DMS53 (cell line): ENCODE measurements at regions not wholly inside any gene's neighbourhood (a gene's known extent, or its start where the extent isn't known, plus 50 kb on each side); places are given as distances from the start of the nearest gene placed in this dataset.

ENCODE experiments used
- DNase-seq: peaks from one replicate; lab custom pipeline; 2025; lab: John Stamatoyannopoulos, UW

GRCh38 chr20:54272901-54273488 lies 65.1 kb downstream of the PFDN4 start:
- DNase-seq, result no peak

DNA sequence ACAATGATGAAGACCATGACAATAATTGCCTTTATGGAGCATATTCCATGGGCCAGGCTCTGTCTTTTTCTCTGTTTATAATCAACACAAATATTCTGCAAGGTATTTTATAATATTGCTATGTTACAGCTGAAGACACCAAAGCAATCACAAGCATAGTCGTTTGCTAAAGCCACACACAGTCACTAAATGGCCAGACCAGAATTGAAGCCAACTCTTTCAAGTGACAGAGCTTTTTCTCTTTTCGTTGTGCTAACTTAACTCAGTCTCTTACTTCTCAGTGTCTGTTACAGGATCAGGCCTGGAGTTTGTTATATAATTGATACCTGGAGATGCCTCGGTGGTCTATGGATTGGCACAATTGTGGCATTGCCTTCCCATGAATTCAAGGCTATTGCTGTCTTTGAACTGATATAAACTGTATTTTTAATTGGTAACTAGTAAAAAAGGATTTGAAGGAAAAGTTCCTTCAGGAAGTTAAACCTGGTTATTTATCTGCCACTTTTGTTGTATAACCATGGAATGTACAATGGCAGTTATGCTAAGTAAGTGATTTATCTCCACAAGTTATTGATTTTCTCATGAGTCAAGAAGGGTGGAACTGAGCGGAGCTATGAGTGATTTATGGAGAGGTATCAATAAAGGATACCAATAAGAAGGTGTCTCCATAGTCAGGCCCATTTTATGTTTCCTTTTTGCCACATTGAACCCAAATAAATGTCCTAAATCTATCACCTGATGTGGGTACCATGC lies 67.6 kb downstream of the PFDN4 start:
- no peak for DNase-seq

GRCh38 chr20:54276577-54277169 lies 68.8 kb downstream of the PFDN4 start:
- no peak for DNase-seq

GRCh38 chr20:54278262-54278661 lies 70.4 kb downstream of the PFDN4 start:
- DNase-seq, result no peak

GRCh38 chr20:54282625-54283024 lies 74.7 kb downstream of the PFDN4 start:
- no peak for DNase-seq

GRCh38 chr20:54283253-54283652 lies 75.4 kb downstream of the PFDN4 start:
- DNase-seq, result no peak

DNA sequence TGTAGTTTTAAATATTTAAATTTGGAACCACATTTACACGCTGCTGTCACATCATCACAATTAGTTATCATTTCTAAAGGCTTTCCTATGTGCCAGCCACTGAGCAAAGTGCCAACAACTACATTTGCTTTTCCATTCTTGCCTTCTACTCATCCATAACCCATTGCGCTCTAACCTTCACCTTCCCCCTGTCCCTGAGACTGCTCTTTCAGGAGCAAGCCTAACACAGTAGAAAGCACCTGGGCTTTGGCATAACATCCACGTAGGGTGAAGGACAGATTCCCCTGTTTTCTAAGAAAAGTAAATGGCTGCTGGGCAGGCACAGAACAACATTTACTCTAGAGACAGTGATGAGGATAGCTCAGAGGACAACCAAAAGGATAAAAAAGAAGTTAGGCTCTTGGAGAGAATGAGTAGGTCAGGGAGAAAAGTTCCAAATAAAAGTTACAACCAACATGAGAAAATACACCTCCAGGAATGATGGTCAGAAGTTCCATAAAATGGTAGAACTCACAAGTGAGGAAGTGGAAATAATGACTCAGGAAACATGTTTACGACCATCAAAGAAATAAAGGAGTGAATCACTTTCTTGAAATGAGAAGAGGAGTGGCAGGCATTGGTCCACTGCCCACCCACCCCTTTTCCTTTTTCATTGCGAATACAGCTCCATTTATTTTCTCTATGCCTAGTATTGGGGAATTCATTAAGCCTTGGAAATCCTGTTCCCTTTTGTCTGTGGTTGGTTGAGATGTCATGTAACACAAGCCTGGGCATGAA lies 77.2 kb downstream of the PFDN4 start:
- DNase-seq, result no peak

DNA sequence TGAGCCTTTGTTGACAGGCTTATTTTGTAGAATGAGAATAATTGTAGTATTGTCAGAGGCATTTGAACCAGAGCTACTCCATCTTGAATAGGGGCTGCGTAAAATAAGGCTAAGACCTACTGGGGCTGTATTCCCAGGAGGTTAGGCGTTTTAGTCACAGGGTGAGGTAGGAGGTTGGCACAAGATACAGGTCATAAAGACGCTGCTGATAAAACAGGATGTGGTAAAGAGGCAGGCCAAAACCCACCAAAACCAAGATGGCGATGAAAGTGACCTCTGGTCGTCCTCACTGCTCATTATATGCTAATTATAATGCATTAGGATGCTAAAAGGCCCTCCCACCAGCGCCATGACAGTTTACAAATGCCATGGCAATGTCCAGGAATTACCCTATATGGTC lies 82.7 kb downstream of the PFDN4 start:
- no peak for DNase-seq

DNA sequence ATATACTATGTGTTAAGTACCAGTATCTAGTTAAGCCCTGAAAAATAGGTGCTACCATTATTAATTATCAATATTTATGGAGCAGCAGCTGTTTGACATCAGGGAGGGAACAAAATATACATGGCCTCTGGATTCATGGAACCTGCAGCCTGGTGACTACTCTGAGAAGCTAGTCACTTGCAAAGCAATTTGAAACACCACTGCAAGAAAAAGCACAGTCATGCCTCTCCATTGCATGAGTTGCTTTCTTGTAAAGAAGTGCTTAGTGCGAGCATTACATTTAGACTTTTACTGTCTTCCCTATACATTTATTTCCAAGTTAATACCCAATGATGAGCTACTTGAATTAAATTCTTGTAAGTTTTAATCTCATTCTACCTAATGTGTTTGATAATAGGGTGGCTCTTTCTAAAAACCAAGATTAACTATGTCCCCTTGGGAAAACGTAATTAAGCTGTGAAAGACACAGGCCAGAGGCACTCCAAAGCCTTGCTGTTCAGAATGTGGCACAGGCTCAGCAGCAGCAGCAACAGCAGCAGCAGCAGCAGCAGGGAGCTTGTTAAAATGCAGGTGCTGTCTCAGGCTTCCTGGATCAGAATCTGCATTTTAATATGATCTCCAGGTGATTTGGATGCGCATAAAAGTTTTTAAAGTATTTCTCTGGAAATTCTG lies 83.6 kb downstream of the PFDN4 start:
- no peak for DNase-seq

- peak; percentile 48 for DNase-seq
These were observed 84.3 kb downstream of the PFDN4 start for GRCh38 chr20:54292185-54292584.

DNA sequence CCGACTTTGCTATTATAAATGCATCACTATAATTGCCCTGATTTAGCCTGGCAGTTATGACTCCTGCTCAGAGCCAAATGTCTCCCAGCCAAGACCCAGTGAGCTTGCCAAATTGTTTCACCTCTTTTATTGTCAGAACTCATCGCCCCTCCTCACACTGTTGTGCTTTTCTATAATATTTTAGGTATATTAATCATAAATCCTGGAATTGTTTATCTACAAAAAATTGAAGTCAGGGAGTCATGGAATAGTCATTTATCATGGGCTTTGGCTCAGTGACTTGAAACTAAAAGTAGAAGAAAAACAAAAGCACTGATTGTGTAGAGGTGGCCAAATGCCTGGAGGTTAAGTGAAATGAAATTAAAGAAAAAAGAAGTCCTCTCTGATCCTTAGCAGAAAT lies 85.6 kb downstream of the PFDN4 start:
- no peak for DNase-seq

DNA sequence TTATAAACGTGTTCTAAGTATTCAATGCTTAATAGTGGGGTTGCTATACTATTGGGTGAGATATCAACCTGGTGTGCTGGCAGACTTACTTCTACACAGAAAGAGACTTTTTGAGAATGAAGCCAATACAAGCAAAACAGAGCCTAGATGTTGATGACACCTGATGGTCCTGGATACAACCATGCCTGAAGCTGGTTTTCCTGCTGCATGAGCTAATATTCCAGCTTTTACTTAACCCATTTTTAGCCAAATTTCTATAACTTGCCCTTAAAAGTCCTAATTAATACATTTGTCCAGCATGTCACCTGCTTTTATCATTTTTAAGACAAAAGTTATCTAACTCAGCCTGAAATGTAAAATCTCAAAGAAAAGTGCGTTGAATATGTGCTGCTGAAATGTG lies 86.2 kb downstream of the PFDN4 start:
- no peak for DNase-seq

DNA sequence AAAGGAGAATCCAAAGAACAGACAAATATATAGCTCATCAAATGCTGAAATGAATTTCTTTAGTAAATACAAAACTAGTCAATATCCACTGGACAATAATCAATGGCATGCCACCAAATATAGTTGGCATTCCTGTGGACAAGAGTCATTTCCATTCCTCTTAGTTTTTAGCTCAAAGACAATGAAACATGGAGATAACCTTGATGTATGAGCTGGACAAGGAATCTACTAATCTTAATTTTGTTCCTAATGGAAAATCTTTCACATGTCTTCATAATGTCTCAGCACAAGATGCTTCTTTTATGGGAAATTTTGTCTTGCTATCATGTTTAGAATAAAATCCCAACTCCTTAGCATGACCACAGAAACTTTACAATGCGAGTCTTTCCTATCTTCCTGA lies 87.8 kb downstream of the PFDN4 start:
- no peak for DNase-seq

- DNase-seq, result no peak
These were observed 97.5 kb downstream of the PFDN4 start for GRCh38 chr20:54305421-54305820.

DNA sequence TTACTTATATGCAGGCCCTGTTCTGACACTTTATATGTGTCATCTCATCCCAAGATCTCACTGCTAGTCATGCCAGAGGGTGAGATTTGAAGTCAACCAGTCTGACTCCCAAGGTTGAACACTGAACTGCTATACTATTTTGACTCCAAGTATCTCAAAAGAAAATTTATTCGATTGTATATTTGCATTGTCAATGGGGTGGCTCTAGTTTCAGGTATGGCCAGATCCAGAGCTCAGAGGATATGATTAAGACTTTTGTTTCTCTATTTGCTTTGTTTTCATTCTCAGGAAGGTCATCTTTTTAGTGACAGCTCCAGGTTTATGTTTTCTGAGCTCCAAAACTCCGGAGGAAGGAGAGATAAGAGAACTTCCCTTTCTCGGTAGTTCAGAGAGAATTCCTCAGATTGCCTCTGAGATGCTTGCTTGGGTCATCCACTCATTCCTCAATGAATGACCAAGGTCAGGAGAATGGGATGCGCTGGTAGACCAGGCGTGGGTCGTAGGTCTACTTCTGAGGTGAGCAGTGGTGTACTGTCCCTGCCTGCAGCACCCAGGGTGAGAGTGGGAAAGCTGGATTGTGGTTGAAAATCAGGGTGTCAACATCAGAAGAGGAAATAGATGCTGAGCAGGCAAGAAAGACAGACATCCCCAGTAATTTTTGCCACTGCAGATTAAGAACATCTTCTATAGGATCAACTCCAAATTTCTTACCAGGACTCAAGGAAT lies 99.3 kb downstream of the PFDN4 start:
- DNase-seq, result no peak

DNA sequence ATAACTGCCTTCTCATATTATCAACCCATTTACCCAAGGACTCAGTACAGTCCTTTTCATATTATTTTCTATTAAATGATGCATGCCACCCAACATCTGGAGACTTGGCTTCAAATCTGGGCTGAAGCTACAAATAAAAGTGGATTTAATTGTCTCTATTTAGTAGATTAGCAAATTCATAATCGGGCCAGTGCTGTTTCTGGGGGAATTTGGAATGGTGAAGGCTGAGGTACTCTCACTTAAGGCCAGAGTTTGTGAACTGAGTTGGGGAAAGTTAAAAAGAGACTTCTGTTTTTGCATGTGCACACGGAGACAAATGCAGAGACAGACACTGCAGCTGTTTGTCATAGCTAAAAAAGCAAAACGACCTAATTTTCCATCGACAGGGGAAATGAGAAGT lies 100.9 kb downstream of the PFDN4 start:
- DNase-seq, result no peak

GRCh38 chr20:54318892-54319291 lies 111.0 kb downstream of the PFDN4 start:
- DNase-seq, result no peak

- peak; percentile 15 for DNase-seq
These were observed 112.3 kb downstream of the PFDN4 start for GRCh38 chr20:54320148-54320607.

DNA sequence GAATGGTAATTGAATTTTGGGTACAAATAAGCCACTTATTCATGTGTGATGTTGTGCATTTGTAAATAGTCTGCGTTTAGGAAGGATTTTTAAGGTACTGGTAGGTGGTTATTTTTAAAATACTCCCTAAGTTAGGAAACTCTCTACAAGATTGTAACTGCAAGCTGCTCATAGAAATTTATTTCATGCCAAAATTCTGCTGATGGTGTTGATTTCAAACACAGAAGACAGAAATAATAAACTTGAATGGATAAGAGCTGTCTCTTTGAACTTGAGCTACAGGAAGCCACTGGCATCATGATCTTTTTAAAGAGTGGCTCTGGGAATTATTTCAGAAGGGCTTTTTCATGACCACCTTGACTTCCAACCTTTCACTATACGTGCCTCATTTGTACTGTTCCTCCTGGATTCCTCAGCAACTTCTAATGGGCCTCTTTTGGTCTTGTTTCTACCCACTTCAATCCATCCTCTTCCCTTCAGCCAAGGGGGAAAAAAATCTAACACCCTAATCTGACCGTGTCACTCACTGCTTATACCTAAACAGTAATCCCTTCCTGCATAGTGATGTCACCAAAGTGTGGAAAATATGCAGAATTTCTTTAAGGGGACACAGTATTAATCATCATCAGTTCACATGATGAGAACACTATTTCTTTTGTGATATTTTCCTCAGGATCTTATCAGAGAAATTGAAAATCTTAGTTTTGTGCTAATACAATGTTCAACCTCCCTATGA lies 113.6 kb downstream of the PFDN4 start:
- no peak for DNase-seq

GRCh38 chr20:54323227-54323734 lies 115.4 kb downstream of the PFDN4 start:
- no peak for DNase-seq

DNA sequence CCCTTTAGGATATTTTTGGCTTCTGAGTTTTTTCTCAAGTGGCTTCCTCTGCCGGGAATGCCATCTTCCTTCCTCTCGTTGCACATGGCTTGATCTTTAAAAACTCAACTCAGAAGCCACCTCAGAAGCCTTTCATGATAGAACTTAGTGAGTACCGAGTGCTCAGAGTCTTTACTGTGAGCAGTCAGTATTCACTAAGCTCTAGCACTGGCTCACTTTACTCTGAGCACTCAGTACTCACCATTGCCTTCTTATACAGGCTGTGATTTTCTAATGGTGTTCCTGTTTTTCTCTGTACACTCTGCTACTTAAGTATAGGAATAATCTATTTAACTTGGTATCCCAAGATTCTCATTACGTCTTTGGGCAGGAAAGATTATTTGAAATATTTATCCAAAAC lies 116.2 kb downstream of the PFDN4 start:
- DNase-seq, result no peak
